ENCODE measurements at regions not wholly inside any gene's neighbourhood (a gene's known extent, or its start where the extent isn't known, plus 50 kb on each side); places are given as distances from the start of the nearest gene placed in this dataset.

- no peaks in the 10 kb centered on the region for H3K4me1 Mint-ChIP-seq
- peaks cover 0 to 8% (median 3%) of the 10 kb centered on the region in 3 donors for H3K9me3 Mint-ChIP-seq
- peaks cover 16% of the 10 kb centered on the region for H3K36me3 Mint-ChIP-seq
- no peak overlapping the region for H3K27ac Mint-ChIP-seq
- no peaks in the 10 kb centered on the region for H3K27me3 Mint-ChIP-seq
- no peak overlapping the region for H3K4me3 Mint-ChIP-seq
These were observed 214.0 kb downstream of the BRD1 start for GRCh38 chr22:49613511-49614270.

GRCh38 chr22:49613108-49613507, 214.6 kb downstream of the BRD1 start:
- Mint-ChIP-seq H3K27me3 (no peaks in the 10 kb centered on the region), H3K27ac (no peak overlapping the region), H3K4me1 (no peaks in the 10 kb centered on the region), H3K4me3 (peak overlapping the region in 1 of 4 donors; percentile 39), H3K9me3 (peaks cover 0 to 8% (median 3%) of the 10 kb centered on the region in 3 donors), H3K36me3 (peaks cover 15% of the 10 kb centered on the region)

GRCh38 chr22:49609207-49609876, 218.3 kb downstream of the BRD1 start:
- peaks cover 19% of the 10 kb centered on the region for H3K36me3 Mint-ChIP-seq
- no peak overlapping the region for H3K4me3 Mint-ChIP-seq
- H3K27me3 Mint-ChIP-seq: no peaks in the 10 kb centered on the region
- H3K4me1 Mint-ChIP-seq: no peaks in the 10 kb centered on the region
- peaks cover 5 to 14% (median 9%) of the 10 kb centered on the region in 3 donors for H3K9me3 Mint-ChIP-seq
- no peak overlapping the region for H3K27ac Mint-ChIP-seq

- peaks cover 19% of the 10 kb centered on the region for H3K36me3 Mint-ChIP-seq
- H3K4me3 Mint-ChIP-seq: no peak overlapping the region
- no peak overlapping the region for H3K27ac Mint-ChIP-seq
- peaks cover 5 to 20% (median 13%) of the 10 kb centered on the region in 3 donors for H3K9me3 Mint-ChIP-seq
- no peaks in the 10 kb centered on the region for H3K27me3 Mint-ChIP-seq
- H3K4me1 Mint-ChIP-seq: no peaks in the 10 kb centered on the region
These were observed 219.0 kb downstream of the BRD1 start for GRCh38 chr22:49608660-49609059.

- H3K27ac Mint-ChIP-seq: no peak overlapping the region
- H3K36me3 Mint-ChIP-seq: peaks cover 20% of the 10 kb centered on the region
- H3K4me3 Mint-ChIP-seq: no peak overlapping the region
- peaks cover 5 to 20% (median 13%) of the 10 kb centered on the region in 3 donors for H3K9me3 Mint-ChIP-seq
- no peaks in the 10 kb centered on the region for H3K27me3 Mint-ChIP-seq
- H3K4me1 Mint-ChIP-seq: no peaks in the 10 kb centered on the region
These were observed 219.4 kb downstream of the BRD1 start for GRCh38 chr22:49608228-49608627.

GRCh38 chr22:49607821-49608220, 219.9 kb downstream of the BRD1 start:
- Mint-ChIP-seq H3K27ac (no peak overlapping the region), H3K9me3 (peaks cover 5 to 19% (median 13%) of the 10 kb centered on the region in 3 donors), H3K4me1 (no peaks in the 10 kb centered on the region), H3K4me3 (no peak overlapping the region), H3K36me3 (peaks cover 17% of the 10 kb centered on the region), H3K27me3 (no peaks in the 10 kb centered on the region)

GRCh38 chr22:49606562-49607290, 220.9 kb downstream of the BRD1 start:
- Mint-ChIP-seq H3K9me3 (peaks cover 5 to 13% (median 13%) of the 10 kb centered on the region in 3 donors), H3K4me1 (no peaks in the 10 kb centered on the region), H3K36me3 (peaks cover 11% of the 10 kb centered on the region), H3K27ac (no peak overlapping the region), H3K27me3 (no peaks in the 10 kb centered on the region), H3K4me3 (no peak overlapping the region)

- Mint-ChIP-seq H3K4me1 (peaks cover 0 to 2% (median 0%) of the 10 kb centered on the region in 3 donors), H3K27ac (no peak overlapping the region), H3K4me3 (no peak overlapping the region), H3K36me3 (peaks cover 8% of the 10 kb centered on the region), H3K9me3 (peaks cover 2 to 13% (median 13%) of the 10 kb centered on the region in 3 donors), H3K27me3 (no peaks in the 10 kb centered on the region)
These were observed 222.9 kb downstream of the BRD1 start for GRCh38 chr22:49604732-49605302.

GRCh38 chr22:49603016-49603415, 224.7 kb downstream of the BRD1 start:
- no peak overlapping the region for H3K27ac Mint-ChIP-seq
- peaks cover 8% of the 10 kb centered on the region for H3K36me3 Mint-ChIP-seq
- H3K4me3 Mint-ChIP-seq: no peak overlapping the region
- no peaks in the 10 kb centered on the region for H3K27me3 Mint-ChIP-seq
- H3K4me1 Mint-ChIP-seq: peaks cover 0 to 2% (median 0%) of the 10 kb centered on the region in 3 donors
- peaks cover 2 to 13% (median 13%) of the 10 kb centered on the region in 3 donors for H3K9me3 Mint-ChIP-seq

GRCh38 chr22:49602481-49602880, 225.2 kb downstream of the BRD1 start:
- Mint-ChIP-seq H3K27me3 (no peaks in the 10 kb centered on the region), H3K4me3 (no peak overlapping the region), H3K36me3 (peaks cover 5% of the 10 kb centered on the region), H3K4me1 (peaks cover 0 to 2% (median 0%) of the 10 kb centered on the region in 3 donors), H3K27ac (no peak overlapping the region), H3K9me3 (peaks cover 2 to 13% (median 13%) of the 10 kb centered on the region in 3 donors)

GRCh38 chr22:49601614-49602321, 225.9 kb downstream of the BRD1 start:
- H3K27ac Mint-ChIP-seq: no peak overlapping the region

GRCh38 chr22:49600891-49601431, 226.7 kb downstream of the BRD1 start:
- Mint-ChIP-seq H3K4me3 (no peak overlapping the region), H3K9me3 (peaks cover 0 to 13% (median 13%) of the 10 kb centered on the region in 3 donors), H3K4me1 (peaks cover 0 to 2% (median 0%) of the 10 kb centered on the region in 3 donors), H3K36me3 (peaks cover 5% of the 10 kb centered on the region), H3K27me3 (no peaks in the 10 kb centered on the region), H3K27ac (no peak overlapping the region)

More at GRCh38 chr22:49601614-49602321, 225.9 kb downstream of the BRD1 start:
- Mint-ChIP-seq H3K4me1 (peaks cover 0 to 2% (median 0%) of the 10 kb centered on the region in 3 donors), H3K27me3 (no peaks in the 10 kb centered on the region), H3K9me3 (peaks cover 0 to 13% (median 13%) of the 10 kb centered on the region in 3 donors), H3K4me3 (no peak overlapping the region), H3K36me3 (peaks cover 5% of the 10 kb centered on the region)

GRCh38 chr22:49600468-49600867, 227.2 kb downstream of the BRD1 start:
- peaks cover 0 to 13% (median 12%) of the 10 kb centered on the region in 3 donors for H3K9me3 Mint-ChIP-seq
- H3K27ac Mint-ChIP-seq: no peak overlapping the region
- H3K4me1 Mint-ChIP-seq: peaks cover 0 to 2% (median 0%) of the 10 kb centered on the region in 3 donors
- H3K27me3 Mint-ChIP-seq: no peaks in the 10 kb centered on the region
- H3K36me3 Mint-ChIP-seq: peaks cover 5% of the 10 kb centered on the region
- peak overlapping the region in 1 of 4 donors; percentile 60 for H3K4me3 Mint-ChIP-seq
